Thyroid gland (tissue), 4 donors: ENCODE measurements at regions not wholly inside any gene's neighbourhood (a gene's known extent, or its start where the extent isn't known, plus 50 kb on each side); places are given as distances from the start of the nearest gene placed in this dataset.

ENCODE experiments used
- DNase-seq, 2 donors: peaks; one replicate each; pipeline ENCODE4 v3.0.0-alpha.2; 2019
- H3K27ac ChIP-seq, 3 donors: fragments of 200-600 bp; sonication (generic); 1 replicate in 2 of 3; 2 replicates in 1 of 3; pipeline ENCODE4 v1.5.1; 2016 to 2019; ENCODE audit warnings: mild to moderate bottlenecking in 1 of 3, moderate library complexity in 1 of 3
- H3K27me3 ChIP-seq: fragments of 200-600 bp; sonication (generic); one replicate; pipeline ENCODE4 v1.5.1; 2019
- H3K36me3 ChIP-seq, 2 donors: fragments of 200-600 bp; sonication (generic); one replicate each; pipeline ENCODE4 v1.5.1; 2016 to 2019
- H3K4me1 ChIP-seq, 2 donors: fragments of 200-600 bp; sonication (generic); one replicate each; pipeline ENCODE4 v1.5.1; 2017 to 2019
- H3K4me3 ChIP-seq, 3 donors: fragments of 200-600 bp; sonication (generic); replicated peaks in 1 of 3; 1 replicate in 2 of 3; 2 replicates in 1 of 3; pipeline ENCODE4 v1.5.1; 2016; ENCODE audit warnings: mild to moderate bottlenecking in 1 of 3
- H3K9me3 ChIP-seq: fragments of 200-600 bp; sonication (generic); one replicate; pipeline ENCODE4 v1.5.1; 2017
- POLR2A ChIP-seq, 2 donors: fragments of 450-650 bp; IDR thresholded peaks; one replicate each; pipeline ENCODE4 v1.6.1; 2017; ENCODE audit warnings: antibody characterized with exemption in 2 of 2, mild to moderate bottlenecking in 2 of 2, moderate library complexity in 1 of 2
- WGBS, 2 donors: methylation state at CpG; one replicate each; pipeline ENCODE4 v1.1.5; 2017; 5-methylcytosine and 5-hydroxymethylcytosine counted together
- intact Hi-C: fragments of 100-400 bp; cut with DNase I; formaldehyde crosslinking; loops from one replicate; pipeline ENCODE4 v1.15.1; 2023
- TF ChIP-seq, protein P1 (sequence below), 6 experiments: fragments of 200-600 bp in 3 of 6; fragments of 450-650 bp in 3 of 6; sonication (generic) in 3 of 6; IDR thresholded peaks; one replicate each; pipeline ENCODE4 v1.5.1; 2016 to 2019; ENCODE audit warnings: antibody characterized with exemption in 6 of 6, mild to moderate bottlenecking in 2 of 6, inconsistent platforms in 1 of 6, moderate library complexity in 1 of 6

DNA sequence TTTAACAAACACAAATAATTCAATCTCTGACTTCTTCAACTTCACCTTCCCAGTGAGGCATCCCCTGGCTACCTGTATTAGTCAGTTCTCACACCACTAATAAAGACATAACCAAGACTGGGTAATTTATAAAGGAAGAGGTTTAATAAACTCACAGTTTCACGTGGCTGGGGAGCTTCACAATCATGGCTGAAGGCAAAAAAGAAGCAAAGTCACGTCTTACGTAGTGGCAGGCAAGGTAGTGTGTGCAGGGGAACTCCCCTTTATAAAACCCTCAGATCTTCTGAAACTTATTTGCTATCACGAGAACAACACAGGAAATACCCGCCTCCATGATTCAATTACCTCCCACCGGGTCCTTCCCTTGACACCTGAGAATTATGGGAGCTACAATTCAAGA, 478.5 kb downstream of the ADGRL2 start:
- intact Hi-C loops, result no loop called here
- no peak for DNase-seq
- H3K4me1 ChIP-seq, result no peaks in the 10 kb centered on the region
- no peak overlapping the region for H3K27ac ChIP-seq
- 80 to 89% methylated on average over 6 of the region's 6 CpGs for WGBS, 2 donors
- no peak overlapping the region for H3K4me3 ChIP-seq
- no peak for TF ChIP-seq POLR2A (IDR thresholded peaks at IDR 0.05)
- TF ChIP-seq, protein P1, sequence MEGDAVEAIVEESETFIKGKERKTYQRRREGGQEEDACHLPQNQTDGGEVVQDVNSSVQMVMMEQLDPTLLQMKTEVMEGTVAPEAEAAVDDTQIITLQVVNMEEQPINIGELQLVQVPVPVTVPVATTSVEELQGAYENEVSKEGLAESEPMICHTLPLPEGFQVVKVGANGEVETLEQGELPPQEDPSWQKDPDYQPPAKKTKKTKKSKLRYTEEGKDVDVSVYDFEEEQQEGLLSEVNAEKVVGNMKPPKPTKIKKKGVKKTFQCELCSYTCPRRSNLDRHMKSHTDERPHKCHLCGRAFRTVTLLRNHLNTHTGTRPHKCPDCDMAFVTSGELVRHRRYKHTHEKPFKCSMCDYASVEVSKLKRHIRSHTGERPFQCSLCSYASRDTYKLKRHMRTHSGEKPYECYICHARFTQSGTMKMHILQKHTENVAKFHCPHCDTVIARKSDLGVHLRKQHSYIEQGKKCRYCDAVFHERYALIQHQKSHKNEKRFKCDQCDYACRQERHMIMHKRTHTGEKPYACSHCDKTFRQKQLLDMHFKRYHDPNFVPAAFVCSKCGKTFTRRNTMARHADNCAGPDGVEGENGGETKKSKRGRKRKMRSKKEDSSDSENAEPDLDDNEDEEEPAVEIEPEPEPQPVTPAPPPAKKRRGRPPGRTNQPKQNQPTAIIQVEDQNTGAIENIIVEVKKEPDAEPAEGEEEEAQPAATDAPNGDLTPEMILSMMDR (IDR thresholded peaks at IDR 0.05), result no peak
- H3K36me3 ChIP-seq, result no peaks in the 10 kb centered on the region
- H3K27me3 ChIP-seq, result no peaks in the 10 kb centered on the region
- no peaks in the 10 kb centered on the region for H3K9me3 ChIP-seq

DNA sequence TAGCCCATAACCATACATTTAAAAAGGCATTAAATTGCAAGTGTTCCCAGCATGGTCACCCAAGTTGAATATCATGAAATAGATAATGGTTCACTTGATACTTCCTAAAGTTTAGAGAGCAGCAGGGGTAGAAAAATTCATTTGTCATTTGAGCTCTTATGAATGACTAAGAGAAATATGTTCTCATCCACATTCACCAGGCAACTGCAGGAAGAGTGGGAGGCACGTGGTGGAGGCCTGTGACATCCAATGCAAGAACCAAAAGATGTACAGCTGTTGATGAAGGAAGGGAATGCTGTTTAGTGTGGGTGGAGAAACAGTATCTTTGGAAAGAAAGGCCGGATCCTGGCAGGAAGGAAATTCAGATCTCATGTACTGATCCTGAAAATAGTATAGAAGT, 473.1 kb downstream of the ADGRL2 start:
- H3K36me3 ChIP-seq, result no peaks in the 10 kb centered on the region
- no peak for DNase-seq
- no peak for TF ChIP-seq POLR2A (IDR thresholded peaks at IDR 0.05)
- TF ChIP-seq, protein P1 (IDR thresholded peaks at IDR 0.05), result no peak
- WGBS, 2 donors, result 70 to 75% methylated on average over 2 of the region's 2 CpGs
- H3K4me3 ChIP-seq, result no peak overlapping the region
- intact Hi-C loops, result no loop called here
- no peaks in the 10 kb centered on the region for H3K9me3 ChIP-seq
- H3K4me1 ChIP-seq, result no peaks in the 10 kb centered on the region
- no peaks in the 10 kb centered on the region for H3K27me3 ChIP-seq
- no peak overlapping the region for H3K27ac ChIP-seq

DNA sequence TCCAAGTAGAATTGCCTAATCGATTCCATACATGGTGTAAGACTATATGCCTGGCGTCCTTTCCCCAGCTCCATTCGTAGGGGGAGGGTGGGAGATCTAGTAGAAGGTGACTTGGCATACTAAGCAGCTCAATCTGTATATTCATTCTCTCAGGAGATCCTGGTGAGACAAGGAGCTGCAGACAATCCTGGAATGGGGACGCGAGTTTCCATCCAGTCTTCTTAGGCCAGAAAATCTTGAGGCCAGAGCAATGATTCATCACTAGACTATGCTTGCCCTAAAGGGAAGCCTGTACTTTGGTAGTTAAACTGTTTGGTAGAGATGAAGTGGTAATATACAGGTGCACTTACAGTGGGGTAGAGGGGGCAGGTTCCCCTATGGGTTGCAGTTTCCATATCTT, 468.7 kb downstream of the ADGRL2 start:
- no peak for TF ChIP-seq POLR2A (IDR thresholded peaks at IDR 0.05)
- TF ChIP-seq, protein P1 (IDR thresholded peaks at IDR 0.05), result no peak
- intact Hi-C loops, result no loop called here
- H3K36me3 ChIP-seq, result no peaks in the 10 kb centered on the region
- no peaks in the 10 kb centered on the region for H3K4me1 ChIP-seq
- H3K9me3 ChIP-seq, result no peaks in the 10 kb centered on the region
- 72 to 86% methylated on average over 5 of the region's 5 CpGs for WGBS, 2 donors
- no peak overlapping the region for H3K4me3 ChIP-seq
- no peak for DNase-seq
- H3K27me3 ChIP-seq, result no peaks in the 10 kb centered on the region
- H3K27ac ChIP-seq, result no peak overlapping the region

DNA sequence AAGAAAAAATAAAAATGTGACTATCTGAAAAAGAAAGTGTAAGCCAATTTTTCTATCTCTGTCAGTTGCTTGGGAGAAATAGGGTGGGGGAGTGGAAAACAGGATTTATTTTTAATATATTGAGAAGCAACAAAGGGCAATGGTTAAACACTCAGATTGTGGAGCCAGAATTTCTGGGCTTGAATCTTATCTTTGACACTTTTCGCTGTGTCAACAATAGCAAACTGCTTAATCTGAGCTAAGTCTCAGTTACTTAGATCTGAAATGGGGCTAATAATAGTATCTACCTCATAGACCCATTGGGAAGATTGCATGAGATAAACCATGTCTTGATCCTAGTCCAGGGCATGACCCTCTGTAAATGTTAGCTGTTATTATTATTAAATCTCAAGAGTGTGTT, 468.1 kb downstream of the ADGRL2 start:
- TF ChIP-seq, protein P1 (IDR thresholded peaks at IDR 0.05), result no peak
- no peak for TF ChIP-seq POLR2A (IDR thresholded peaks at IDR 0.05)
- no peaks in the 10 kb centered on the region for H3K36me3 ChIP-seq
- WGBS, 2 donors, result 83 to 85% methylated on average over 1 of the region's 1 CpG
- H3K27ac ChIP-seq, result no peak overlapping the region
- intact Hi-C loops, result no loop called here
- H3K9me3 ChIP-seq, result no peaks in the 10 kb centered on the region
- no peak overlapping the region for H3K4me3 ChIP-seq
- no peak for DNase-seq
- H3K27me3 ChIP-seq, result no peaks in the 10 kb centered on the region
- no peaks in the 10 kb centered on the region for H3K4me1 ChIP-seq

DNA sequence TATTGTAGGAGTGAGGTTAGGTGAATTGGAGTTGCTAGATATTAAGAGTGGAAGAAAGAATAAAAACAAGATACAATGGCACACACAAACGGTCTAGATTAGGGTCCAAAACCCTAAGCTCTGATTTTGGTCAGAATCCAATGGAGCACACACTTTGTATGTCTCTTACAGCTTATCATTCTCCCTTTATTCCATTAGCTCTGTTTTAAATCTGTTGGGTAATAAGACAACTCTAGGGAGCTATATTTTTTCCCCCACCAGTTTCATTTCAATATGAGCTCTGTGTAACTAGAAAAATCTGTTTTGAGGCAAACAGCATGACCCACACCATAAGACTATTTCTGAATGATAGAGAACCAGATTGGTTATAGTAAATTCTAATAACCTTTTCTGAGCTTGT, 465.6 kb downstream of the ADGRL2 start:
- H3K36me3 ChIP-seq, result no peaks in the 10 kb centered on the region
- intact Hi-C loops, result no loop called here
- no peak for DNase-seq
- WGBS, 2 donors, result 72 to 79% methylated on average over 1 of the region's 1 CpG
- H3K27me3 ChIP-seq, result no peaks in the 10 kb centered on the region
- H3K4me3 ChIP-seq, result no peak overlapping the region
- no peaks in the 10 kb centered on the region for H3K4me1 ChIP-seq
- TF ChIP-seq POLR2A (IDR thresholded peaks at IDR 0.05), result no peak
- TF ChIP-seq, protein P1 (IDR thresholded peaks at IDR 0.05), result no peak
- no peaks in the 10 kb centered on the region for H3K9me3 ChIP-seq
- no peak overlapping the region for H3K27ac ChIP-seq
